HFFc6 (cell line): ENCODE measurements at regions not wholly inside any gene's neighbourhood (a gene's known extent, or its start where the extent isn't known, plus 50 kb on each side); places are given as distances from the start of the nearest gene placed in this dataset.

ENCODE experiments used
- DNase-seq: peaks from one replicate; pipeline ENCODE4 v3.0.0-alpha.2; 2018
- H3K27ac Mint-ChIP-seq: 2 replicates; pipeline ENCODE4 v1.8.0; 2020; ENCODE audit warnings: mild to moderate bottlenecking, mixed read lengths
- H3K27me3 Mint-ChIP-seq: 2 replicates; pipeline ENCODE4 v1.8.0; 2021; ENCODE audit warnings: mild to moderate bottlenecking, moderate library complexity, mixed read lengths; ENCODE audit not compliant: insufficient read depth
- H3K36me3 Mint-ChIP-seq: 2 replicates; pipeline ENCODE4 v1.8.0; 2021; ENCODE audit warnings: low read depth, mixed read lengths
- H3K4me1 Mint-ChIP-seq: 2 replicates; pipeline ENCODE4 v1.8.0; 2020; ENCODE audit warnings: low read depth, mixed read lengths
- H3K4me3 Mint-ChIP-seq: 2 replicates; pipeline ENCODE4 v1.8.0; 2020; ENCODE audit warnings: mild to moderate bottlenecking, moderate library complexity, mixed read lengths
- H3K9me3 Mint-ChIP-seq: 2 replicates; pipeline ENCODE4 v1.8.0; 2020; ENCODE audit warnings: mild to moderate bottlenecking, mixed read lengths
- CTCF ChIP-seq: fragments of 200-600 bp; sonication (generic); IDR thresholded peaks from 2 replicates; pipeline ENCODE4 v1.5.0; 2021; ENCODE audit warnings: antibody characterized with exemption, mild to moderate bottlenecking

DNA sequence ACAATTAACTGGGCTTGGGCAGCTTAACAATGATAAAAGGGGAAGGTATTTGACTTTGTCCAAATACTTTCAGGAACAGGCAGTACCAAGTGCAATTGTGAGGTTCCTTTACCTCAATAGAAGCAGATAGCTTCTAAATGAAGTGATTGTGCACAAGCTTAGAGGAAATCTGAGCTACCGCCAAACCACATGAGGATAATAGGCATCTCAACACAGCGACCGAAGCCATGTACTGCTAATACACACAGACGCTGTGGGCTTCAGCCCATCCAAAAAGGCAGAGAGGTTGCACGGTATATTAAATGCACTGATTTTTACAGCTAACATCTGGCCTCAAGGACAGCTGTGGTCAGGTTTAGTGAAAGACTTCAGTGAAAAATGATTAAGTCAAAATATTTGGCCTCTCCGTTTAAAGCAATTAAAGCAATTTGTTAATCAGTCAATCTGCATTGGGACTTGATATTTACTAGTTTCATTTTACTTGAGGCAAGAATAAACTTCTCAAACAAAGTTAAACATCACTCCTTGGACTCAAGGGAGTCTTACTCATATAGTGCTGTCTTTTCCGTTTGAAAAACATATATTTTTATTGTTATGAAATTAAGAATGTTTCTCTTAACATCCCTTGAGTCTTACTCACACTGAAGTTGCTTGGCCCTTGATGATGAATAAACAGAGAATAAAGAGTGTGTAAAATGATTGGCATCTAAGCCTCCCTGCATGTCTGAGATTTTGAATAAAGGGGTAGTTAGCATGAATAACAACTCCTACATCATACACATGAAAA lies 306.3 kb downstream of the C7orf25 start:
- no peaks in the 10 kb centered on the region for H3K36me3 Mint-ChIP-seq
- no peak for DNase-seq
- no peak overlapping the region for H3K27ac Mint-ChIP-seq
- no peak overlapping the region for H3K4me3 Mint-ChIP-seq
- H3K27me3 Mint-ChIP-seq = peaks cover 3% of the 10 kb centered on the region; the same call in 1 of the 2 replicates
- peaks cover 6% of the 10 kb centered on the region; the same call in 1 of the 2 replicates for H3K4me1 Mint-ChIP-seq
- no peaks in the 10 kb centered on the region for H3K9me3 Mint-ChIP-seq
- TF ChIP-seq CTCF = no peak

DNA sequence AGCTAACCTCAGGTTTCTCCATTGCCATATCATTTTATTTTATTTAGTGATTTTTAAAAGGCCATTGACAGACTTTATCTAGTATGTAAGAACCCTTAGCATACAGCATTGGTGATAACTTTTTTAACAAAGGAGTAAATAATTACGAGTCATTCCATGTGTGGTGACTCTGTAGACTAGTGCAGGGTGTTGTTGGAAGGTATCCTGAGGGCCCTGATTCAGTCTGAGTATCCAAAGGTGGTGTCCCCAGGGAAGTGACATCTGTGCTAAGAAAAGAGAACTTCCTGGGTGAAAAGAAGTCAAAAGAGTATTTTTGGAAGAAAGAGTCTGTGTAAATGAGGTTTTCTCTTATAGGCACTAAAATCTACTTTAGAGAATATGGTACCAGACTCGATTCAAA lies 308.4 kb downstream of the C7orf25 start:
- H3K27me3 Mint-ChIP-seq = peaks cover 3% of the 10 kb centered on the region; the same call in 1 of the 2 replicates
- H3K9me3 Mint-ChIP-seq = no peaks in the 10 kb centered on the region
- no peak for DNase-seq
- no peak for TF ChIP-seq CTCF
- peaks cover 6% of the 10 kb centered on the region; the same call in 1 of the 2 replicates for H3K4me1 Mint-ChIP-seq
- H3K36me3 Mint-ChIP-seq = no peaks in the 10 kb centered on the region
- H3K27ac Mint-ChIP-seq = no peak overlapping the region
- no peak overlapping the region for H3K4me3 Mint-ChIP-seq

DNA sequence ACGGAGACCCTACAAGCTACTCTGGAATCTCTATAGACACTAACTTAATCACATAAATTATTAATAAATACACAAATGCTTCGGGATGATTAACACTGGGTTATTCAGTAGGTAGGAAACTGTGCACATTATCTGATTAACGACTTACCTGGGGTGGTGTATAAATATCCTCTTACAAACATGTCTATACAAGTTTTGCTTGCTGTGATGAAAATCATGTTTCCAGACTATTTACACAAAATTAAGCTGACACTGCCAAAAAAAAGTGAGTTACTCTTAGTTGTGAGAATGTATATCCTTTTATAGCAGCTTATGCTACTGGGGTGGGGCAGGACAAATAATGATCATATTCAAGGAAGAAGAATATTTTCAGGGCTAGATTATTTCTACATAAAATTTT lies 314.6 kb downstream of the C7orf25 start:
- Mint-ChIP-seq H3K27ac (no peak overlapping the region), H3K27me3 (peaks cover 4% of the 10 kb centered on the region; the same call in 1 of the 2 replicates), H3K4me3 (no peak overlapping the region), H3K36me3 (no peaks in the 10 kb centered on the region), H3K9me3 (no peaks in the 10 kb centered on the region), H3K4me1 (no peaks in the 10 kb centered on the region)
- TF ChIP-seq CTCF = no peak
- no peak for DNase-seq

DNA sequence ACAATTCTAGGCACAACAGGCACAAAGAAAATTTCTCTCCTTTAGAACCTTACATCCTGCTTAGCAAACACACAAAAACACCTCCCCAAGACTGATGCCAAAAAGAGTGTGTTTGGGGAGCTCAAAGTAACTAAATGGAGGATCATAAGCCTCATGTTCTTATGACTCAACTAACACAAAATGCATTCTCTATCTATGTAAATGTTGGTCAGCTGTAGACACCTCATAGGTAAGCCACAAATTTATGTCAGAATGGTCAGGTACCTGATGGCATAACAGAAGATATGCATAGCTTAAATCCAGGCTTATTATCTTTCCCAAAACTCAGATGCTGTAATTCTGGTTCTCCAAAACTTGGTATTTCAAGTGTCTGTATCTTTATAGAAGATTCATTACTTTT lies 315.1 kb downstream of the C7orf25 start:
- H3K4me1 Mint-ChIP-seq = no peaks in the 10 kb centered on the region
- no peaks in the 10 kb centered on the region for H3K9me3 Mint-ChIP-seq
- no peak overlapping the region for H3K4me3 Mint-ChIP-seq
- no peak for TF ChIP-seq CTCF
- no peak overlapping the region for H3K27ac Mint-ChIP-seq
- no peaks in the 10 kb centered on the region for H3K36me3 Mint-ChIP-seq
- peaks cover 4% of the 10 kb centered on the region; the same call in 1 of the 2 replicates for H3K27me3 Mint-ChIP-seq
- DNase-seq = no peak

DNA sequence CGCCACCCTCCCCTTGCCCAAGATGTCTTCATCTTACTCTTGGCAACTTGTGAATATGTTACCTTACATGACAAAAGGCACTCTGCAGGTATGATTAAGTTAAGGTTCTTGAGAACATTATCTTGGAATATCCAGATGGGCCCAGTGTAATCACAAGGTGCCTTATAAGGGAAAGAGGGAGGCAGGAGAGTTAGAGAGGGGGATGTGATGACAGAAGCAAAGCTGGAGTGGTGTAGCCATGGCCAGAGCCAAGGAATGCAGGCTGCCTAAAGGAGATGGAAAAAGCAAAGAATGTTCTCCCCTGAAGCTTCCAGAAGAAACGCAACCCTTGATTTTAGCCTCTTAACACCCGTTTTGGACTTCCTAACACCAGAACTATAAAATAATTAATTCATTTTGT lies 318.0 kb downstream of the C7orf25 start:
- H3K27ac Mint-ChIP-seq = no peak overlapping the region
- H3K27me3 Mint-ChIP-seq = peaks cover 4% of the 10 kb centered on the region; the same call in 1 of the 2 replicates
- no peaks in the 10 kb centered on the region for H3K4me1 Mint-ChIP-seq
- H3K4me3 Mint-ChIP-seq = no peak overlapping the region
- no peaks in the 10 kb centered on the region for H3K36me3 Mint-ChIP-seq
- H3K9me3 Mint-ChIP-seq = no peaks in the 10 kb centered on the region
- TF ChIP-seq CTCF = no peak
- no peak for DNase-seq
